HepG2 (cell line): ENCODE measurements at regions not wholly inside any gene's neighbourhood (a gene's known extent, or its start where the extent isn't known, plus 50 kb on each side); places are given as distances from the start of the nearest gene placed in this dataset.

Source experiments
- ATAC-seq: fragments of 200-7000 bp; cut with Tn5 transposase; 3 replicates; pipeline ENCODE4 v1.9.1; 2020; ENCODE audit warnings: mild to moderate bottlenecking, moderate library complexity
- BruUV-seq: library from RNA; stranded (reverse); fragments of 400-500 nt; replicated peaks from 2 replicates; lab custom pipeline; 2021; lab: Mats Ljungman, UMichigan
- CTCF ChIA-PET: fragments of 300-600 bp; formaldehyde crosslinking; extraction: SDS; loops from one replicate; lab custom pipeline; 2021; ENCODE audit warnings: low total read pairs, inconsistent platforms, low intra/inter-chr PET ratio; lab: Yijun Ruan, JAX
- POLR2A ChIA-PET: fragments of 350-600 bp; sonication (Branson Sonifier 250); formaldehyde crosslinking; loops from one replicate; lab custom pipeline; 2020; ENCODE audit warnings: antibody characterized with exemption, inconsistent platforms; lab: Yijun Ruan, JAX
- DNase-seq: peaks from one replicate; pipeline ENCODE4 v3.0.0-alpha.2; 2015; ENCODE audit warnings: low spot score
- FAIRE-seq: peaks from 3 replicates; lab custom pipeline; 2011; peaks lifted over from hg19 to GRCh38; lab: Jason Lieb, UNC
- H2AFZ ChIP-seq: one replicate; pipeline ENCODE4 v1.6.1; 2011; ENCODE audit warnings: low read length, inconsistent platforms
- H3K27ac ChIP-seq: fragments of 300-600 bp; 3 replicates; pipeline ENCODE4 v1.8.0; 2011; ENCODE audit warnings: mixed run types, mild to moderate bottlenecking, mixed read lengths, low read length, inconsistent platforms; ENCODE audit not compliant: insufficient read depth; ENCODE audit errors: extremely low read length
- H3K27me3 ChIP-seq, 2 experiments: fragments of 200-600 bp in 1 of 2; 2 replicates in 1 of 2; 3 replicates in 1 of 2; pipeline versions ENCODE4 v1.6.0 to v1.8.0; 2011; ENCODE audit warnings: low read length in 2 of 2, mild to moderate bottlenecking in 2 of 2, moderate library complexity in 2 of 2, inconsistent platforms in 1 of 2; ENCODE audit not compliant: insufficient read depth in 2 of 2, control insufficient read depth in 1 of 2
- H3K36me3 ChIP-seq, 2 experiments: fragments of 200-600 bp in 1 of 2; replicated peaks in 1 of 2; 2 replicates in 1 of 2; 3 replicates in 1 of 2; pipeline versions ENCODE4 v1.5.1 to v1.8.0; 2011; ENCODE audit warnings: low read length in 2 of 2, inconsistent platforms in 1 of 2; ENCODE audit not compliant: insufficient read depth in 2 of 2, control insufficient read depth in 1 of 2
- H3K4me1 ChIP-seq: 2 replicates; pipeline ENCODE4 v1.5.1; 2012; ENCODE audit warnings: low read length, inconsistent platforms; ENCODE audit not compliant: insufficient read depth
- H3K4me2 ChIP-seq: 2 replicates; pipeline ENCODE4 v1.6.0; 2011; ENCODE audit warnings: low read depth, low read length, inconsistent platforms
- H3K4me3 ChIP-seq, 3 experiments: fragments of 200-600 bp in 1 of 3; sonication (generic), shearing (Covaris generic) in 1 of 3; replicated peaks in 1 of 3; 2 replicates each; pipeline ENCODE4 v1.5.1; 2011 to 2016; ENCODE audit warnings: low read length in 3 of 3, inconsistent platforms in 2 of 3, low read depth in 2 of 3, mild to moderate bottlenecking in 2 of 3, control low read depth in 1 of 3, mixed read lengths in 1 of 3; ENCODE audit not compliant: insufficient read depth in 1 of 3
- H3K79me2 ChIP-seq: one replicate; pipeline ENCODE4 v1.6.1; 2011; ENCODE audit warnings: low read length, inconsistent platforms; ENCODE audit not compliant: insufficient read depth
- H3K9ac ChIP-seq: 2 replicates; pipeline ENCODE4 v1.6.0; 2011; ENCODE audit warnings: mild to moderate bottlenecking, low read depth, low read length, inconsistent platforms; ENCODE audit not compliant: insufficient read depth
- H3K9me3 ChIP-seq: 2 replicates; pipeline ENCODE4 v1.5.1; 2012; ENCODE audit warnings: mild to moderate bottlenecking, low read length
- H4K20me1 ChIP-seq: 2 replicates; pipeline ENCODE4 v1.6.0; 2011; ENCODE audit warnings: inconsistent platforms, mild to moderate bottlenecking, low read length, moderate library complexity; ENCODE audit not compliant: insufficient read depth
- ATF2 ChIP-seq: sonication (generic); formaldehyde crosslinking; IDR thresholded peaks from 2 replicates; pipeline ENCODE4 v1.4.0; 2020; ENCODE audit warnings: missing genetic modification reagents
- DBP ChIP-seq: sonication (generic); formaldehyde crosslinking; IDR thresholded peaks from 2 replicates; pipeline ENCODE4 v1.4.0; 2020; ENCODE audit warnings: missing genetic modification reagents; ENCODE audit errors: not compliant biosample characterization
- DPF2 ChIP-seq: sonication (generic); formaldehyde crosslinking; IDR thresholded peaks from 2 replicates; pipeline ENCODE4 v1.4.0; 2020; ENCODE audit warnings: mild to moderate bottlenecking, low read depth, missing genetic modification reagents, borderline replicate concordance
- E2F2 ChIP-seq: sonication (generic); formaldehyde crosslinking; IDR thresholded peaks from 2 replicates; pipeline ENCODE4 v1.4.0; 2020; ENCODE audit warnings: missing genetic modification reagents, borderline replicate concordance
- GMEB1 ChIP-seq: sonication (generic); formaldehyde crosslinking; IDR thresholded peaks from 2 replicates; pipeline ENCODE4 v1.5.1; 2020; ENCODE audit warnings: missing genetic modification reagents, mild to moderate bottlenecking, borderline replicate concordance
- MLLT10 ChIP-seq: sonication (generic); formaldehyde crosslinking; IDR thresholded peaks from 2 replicates; pipeline ENCODE4 v1.4.0; 2020; ENCODE audit warnings: missing genetic modification reagents
- MTERF4 ChIP-seq: sonication (generic); formaldehyde crosslinking; IDR thresholded peaks from 2 replicates; pipeline ENCODE4 v1.8.0; 2023; ENCODE audit warnings: mild to moderate bottlenecking, missing genetic modification reagents
- RFXAP ChIP-seq: sonication (generic); formaldehyde crosslinking; IDR thresholded peaks from 2 replicates; pipeline ENCODE4 v1.4.0; 2020; ENCODE audit warnings: missing genetic modification reagents, borderline replicate concordance
- SP1 ChIP-seq, 2 experiments: fragments of 450-650 bp in 1 of 2; sonication (generic) in 1 of 2; formaldehyde crosslinking in 1 of 2; IDR thresholded peaks; 2 replicates each; pipeline versions ENCODE4 v1.4.0 to v1.6.1; 2016 to 2020; ENCODE audit warnings: missing genetic modification reagents in 1 of 2
- TGIF2 ChIP-seq: IDR thresholded peaks from 2 replicates; pipeline ENCODE4 v1.6.1; 2016; ENCODE audit warnings: control low read depth, missing compliant biosample characterization
- XRCC5 ChIP-seq: fragments of 200-400 bp; formaldehyde crosslinking; optimal IDR thresholded peaks from 2 replicates; pipeline ENCODE3; 2017; ENCODE audit warnings: mild to moderate bottlenecking, low read length
- ZBTB25 ChIP-seq: IDR thresholded peaks from 2 replicates; pipeline ENCODE4 v1.6.1; 2018; ENCODE audit warnings: missing genetic modification reagents
- ZNF136 ChIP-seq: sonication (generic); formaldehyde crosslinking; IDR thresholded peaks from 2 replicates; pipeline ENCODE4 v1.8.1; 2022; ENCODE audit warnings: low read depth, mild to moderate bottlenecking, moderate library complexity, missing genetic modification reagents
- ZNF235 ChIP-seq: sonication (generic); formaldehyde crosslinking; IDR thresholded peaks from 2 replicates; pipeline ENCODE4 v1.8.1; 2023; ENCODE audit warnings: mild to moderate bottlenecking, missing genetic modification reagents, borderline replicate concordance
- ZNF3 ChIP-seq: IDR thresholded peaks from 2 replicates; pipeline ENCODE4 v1.7.0; 2017; ENCODE audit warnings: inconsistent platforms
- WGBS: methylation state at CpG from one replicate; pipeline ENCODE4 v1.1.6; 2017; ENCODE audit warnings: low lambda C conversion rate; 5-methylcytosine and 5-hydroxymethylcytosine counted together
- in situ Hi-C: cut with HindIII; loops from 2 replicates; pipeline ENCODE4 v1.10.0; 2017; ENCODE audit warnings: low pct_unique_long_range_greater_than_20kb; ENCODE audit not compliant: extremely low pct_ligation_motif_present
- intact Hi-C: fragments of 100-400 bp; cut with micrococcal nuclease; formaldehyde crosslinking; loops from one replicate; pipeline ENCODE4 v1.10.0; 2022; ENCODE audit not compliant: unreplicated experiment

GRCh38 chr6:90739339-90739738 is 152.5 kb upstream of the MAP3K7 start (continued):
- no peak for TF ChIP-seq ATF2

- no peak for DNase-seq
- TF ChIP-seq TGIF2 (CRISPR knock-in tag) (no peak), SP1 (IDR thresholded peaks at IDR 0.05) (no peak), SP1 (CRISPR knock-in tag; IDR thresholded peaks at IDR 0.05) (no peak), ZNF235 (CRISPR knock-in tag) (no peak), DBP (CRISPR knock-in tag) (no peak), ZNF136 (no peak), ZBTB25 (no peak), XRCC5 (no peak), RFXAP (CRISPR knock-in tag) (no peak), MLLT10 (CRISPR knock-in tag) (no peak), E2F2 (CRISPR knock-in tag) (no peak), GMEB1 (CRISPR knock-in tag) (no peak), DPF2 (CRISPR knock-in tag) (no peak), ZNF3 (CRISPR knock-in tag) (no peak), MTERF4 (CRISPR knock-in tag) (no peak)
Observed at GRCh38 chr6:90730151-90730673, 143.3 kb upstream of the MAP3K7 start.

More at GRCh38 chr6:90730151-90730673, 143.3 kb upstream of the MAP3K7 start:
- ChIA-PET POLR2A (no interaction called here), CTCF (no interaction called here)
- H3K4me1 ChIP-seq, result no peaks in the 10 kb centered on the region
- H3K27ac ChIP-seq, result no peak overlapping the region
- H3K79me2 ChIP-seq, result no peaks in the 10 kb centered on the region
- no peak overlapping the region for H3K4me3 ChIP-seq
- no peak overlapping the region for H3K4me2 ChIP-seq
- BruUV-seq, result no TSS peak
- FAIRE-seq (no peak), ATAC-seq (no peak)
- no peaks in the 10 kb centered on the region for H3K9me3 ChIP-seq
- in situ Hi-C loops (no loop called here), intact Hi-C loops (no loop called here)
- WGBS, result 2% methylated on average over 2 of the region's 2 CpGs
- H3K27me3 ChIP-seq, result no peaks in the 10 kb centered on the region
- H3K9ac ChIP-seq, result no peak overlapping the region
- no peaks in the 10 kb centered on the region for H3K36me3 ChIP-seq
- H4K20me1 ChIP-seq, result no peaks in the 10 kb centered on the region
- H2AFZ ChIP-seq, result no peak overlapping the region
